NOMO-1 (cell line): ENCODE measurements at regions not wholly inside any gene's neighbourhood (a gene's known extent, or its start where the extent isn't known, plus 50 kb on each side); places are given as distances from the start of the nearest gene placed in this dataset.

Experiments used
- DNase-seq, 2 experiments: peaks; one replicate each; lab custom pipeline; 2025; ENCODE audit not compliant: unreplicated experiment in 2 of 2; lab: John Stamatoyannopoulos, UW

- DNase-seq: no peak
Measured at GRCh38 chr5:9710069-9710468, 79.9 kb upstream of the TAS2R1 start.

- DNase-seq: no peak
Measured at GRCh38 chr5:9707732-9708462, 77.7 kb upstream of the TAS2R1 start.

GRCh38 chr5:9699681-9700080, 69.5 kb upstream of the TAS2R1 start:
- DNase-seq: no peak

- no peak for DNase-seq
Measured at GRCh38 chr5:9698841-9699240, 68.7 kb upstream of the TAS2R1 start.

- no peak for DNase-seq
Measured at GRCh38 chr5:9698125-9698826, 68.1 kb upstream of the TAS2R1 start.

GRCh38 chr5:9692576-9692975, 62.4 kb upstream of the TAS2R1 start:
- DNase-seq: no peak

GRCh38 chr5:9691261-9691660, 61.1 kb upstream of the TAS2R1 start:
- no peak for DNase-seq

GRCh38 chr5:9690751-9691150, 60.6 kb upstream of the TAS2R1 start:
- DNase-seq: no peak

- DNase-seq: no peak
Measured at GRCh38 chr5:9686216-9686615, 56.1 kb upstream of the TAS2R1 start.

GRCh38 chr5:9681706-9682105, 51.6 kb upstream of the TAS2R1 start:
- no peak for DNase-seq
